ENCODE measurements at regions not wholly inside any gene's neighbourhood (a gene's known extent, or its start where the extent isn't known, plus 50 kb on each side); places are given as distances from the start of the nearest gene placed in this dataset.

DNA sequence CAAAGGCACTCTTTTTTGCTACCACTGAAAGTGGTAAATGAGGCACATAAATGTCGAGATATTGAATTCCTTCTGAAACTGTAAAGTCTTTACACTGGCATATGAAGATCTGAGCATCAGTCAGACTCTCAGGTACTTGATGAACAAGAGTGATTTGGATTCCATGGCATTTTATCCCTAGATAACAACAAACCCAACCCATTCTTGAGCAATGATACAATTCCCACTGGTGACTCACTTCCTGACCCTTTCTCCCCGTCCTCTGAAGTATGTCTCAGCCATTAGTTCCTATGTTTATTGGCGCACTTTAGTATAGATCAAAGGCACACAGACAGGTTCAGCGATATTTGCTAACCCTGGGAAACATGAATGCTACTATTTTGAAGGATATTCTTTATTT is 147.0 kb upstream of the RBFOX1 start:
- TF ChIP-seq, protein P1, sequence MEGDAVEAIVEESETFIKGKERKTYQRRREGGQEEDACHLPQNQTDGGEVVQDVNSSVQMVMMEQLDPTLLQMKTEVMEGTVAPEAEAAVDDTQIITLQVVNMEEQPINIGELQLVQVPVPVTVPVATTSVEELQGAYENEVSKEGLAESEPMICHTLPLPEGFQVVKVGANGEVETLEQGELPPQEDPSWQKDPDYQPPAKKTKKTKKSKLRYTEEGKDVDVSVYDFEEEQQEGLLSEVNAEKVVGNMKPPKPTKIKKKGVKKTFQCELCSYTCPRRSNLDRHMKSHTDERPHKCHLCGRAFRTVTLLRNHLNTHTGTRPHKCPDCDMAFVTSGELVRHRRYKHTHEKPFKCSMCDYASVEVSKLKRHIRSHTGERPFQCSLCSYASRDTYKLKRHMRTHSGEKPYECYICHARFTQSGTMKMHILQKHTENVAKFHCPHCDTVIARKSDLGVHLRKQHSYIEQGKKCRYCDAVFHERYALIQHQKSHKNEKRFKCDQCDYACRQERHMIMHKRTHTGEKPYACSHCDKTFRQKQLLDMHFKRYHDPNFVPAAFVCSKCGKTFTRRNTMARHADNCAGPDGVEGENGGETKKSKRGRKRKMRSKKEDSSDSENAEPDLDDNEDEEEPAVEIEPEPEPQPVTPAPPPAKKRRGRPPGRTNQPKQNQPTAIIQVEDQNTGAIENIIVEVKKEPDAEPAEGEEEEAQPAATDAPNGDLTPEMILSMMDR (conservative IDR thresholded peaks at IDR 0.05; ENCODE audit: low read depth, low read length), result no peak
- TF ChIP-seq RFX5 (IDR thresholded peaks at IDR 0.05; ENCODE audit: low read depth, low read length) (no peak), CHD1 (IDR thresholded peaks at IDR 0.05; ENCODE audit: low read depth, low read length) (no peak), SMC3 (IDR thresholded peaks at IDR 0.05; ENCODE audit: low read depth, low read length) (no peak), RAD21 (IDR thresholded peaks at IDR 0.05; ENCODE audit: low read length) (no peak)
- TF ChIP-seq, protein P2, sequence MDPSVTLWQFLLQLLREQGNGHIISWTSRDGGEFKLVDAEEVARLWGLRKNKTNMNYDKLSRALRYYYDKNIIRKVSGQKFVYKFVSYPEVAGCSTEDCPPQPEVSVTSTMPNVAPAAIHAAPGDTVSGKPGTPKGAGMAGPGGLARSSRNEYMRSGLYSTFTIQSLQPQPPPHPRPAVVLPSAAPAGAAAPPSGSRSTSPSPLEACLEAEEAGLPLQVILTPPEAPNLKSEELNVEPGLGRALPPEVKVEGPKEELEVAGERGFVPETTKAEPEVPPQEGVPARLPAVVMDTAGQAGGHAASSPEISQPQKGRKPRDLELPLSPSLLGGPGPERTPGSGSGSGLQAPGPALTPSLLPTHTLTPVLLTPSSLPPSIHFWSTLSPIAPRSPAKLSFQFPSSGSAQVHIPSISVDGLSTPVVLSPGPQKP (IDR thresholded peaks at IDR 0.05; ENCODE audit: borderline replicate concordance, low read depth, low read length), result no peak
